CD4-positive, alpha-beta T cell (primary cell): ENCODE measurements at regions not wholly inside any gene's neighbourhood (a gene's known extent, or its start where the extent isn't known, plus 50 kb on each side); places are given as distances from the start of the nearest gene placed in this dataset.

Experiments used
- ATAC-seq: fragments of 200-7000 bp; cut with Tn5 transposase; one replicate; pipeline ENCODE4 v1.10.0; 2022; ENCODE audit warnings: mild to moderate bottlenecking; ENCODE audit not compliant: poor library complexity
- CTCF ChIA-PET: fragments of 350-600 bp; sonication (Branson Sonifier 250); formaldehyde crosslinking; loops from one replicate; lab custom pipeline; 2021; ENCODE audit warnings: antibody characterized with exemption, inconsistent platforms; lab: Charles Lee
- POLR2A ChIA-PET: fragments of 350-600 bp; sonication (Branson Sonifier 250); formaldehyde crosslinking; loops from one replicate; lab custom pipeline; 2021; ENCODE audit warnings: antibody characterized with exemption, inconsistent platforms; lab: Charles Lee
- DNase-seq, 14 experiments: peaks; one replicate each; pipeline ENCODE4 v3.0.0-alpha.2; 2013 to 2020; ENCODE audit warnings: mixed read lengths in 2 of 14
- H3K27ac ChIP-seq, 2 donors: one replicate each; pipeline versions ENCODE4 v1.5.1 to v1.7.0; 2013; ENCODE audit warnings: low read length in 2 of 2, low read depth in 1 of 2, mild to moderate bottlenecking in 1 of 2
- H3K27me3 ChIP-seq, 2 experiments: 1 replicate in 1 of 2; 2 replicates in 1 of 2; pipeline versions ENCODE4 v1.6.1 to v1.7.0; 2013; ENCODE audit warnings: low read length in 2 of 2, control low read depth in 1 of 2, mild to moderate bottlenecking in 1 of 2, moderate library complexity in 1 of 2; ENCODE audit not compliant: insufficient read depth in 2 of 2, control insufficient read depth in 1 of 2
- H3K36me3 ChIP-seq: one replicate; pipeline ENCODE4 v1.6.1; 2013; ENCODE audit warnings: low read length, control low read depth; ENCODE audit not compliant: insufficient read depth
- H3K4me1 ChIP-seq: one replicate; pipeline ENCODE4 v1.6.1; 2013; ENCODE audit warnings: low read length, control low read depth; ENCODE audit not compliant: insufficient read depth
- H3K4me3 ChIP-seq: one replicate; pipeline ENCODE4 v1.5.1; 2013; ENCODE audit warnings: mild to moderate bottlenecking, low read length, moderate library complexity
- H3K9me3 ChIP-seq, 2 experiments: 1 replicate in 1 of 2; 2 replicates in 1 of 2; pipeline versions ENCODE4 v1.6.1 to v1.7.0; 2013; ENCODE audit warnings: low read length in 2 of 2, mild to moderate bottlenecking in 2 of 2, control low read depth in 1 of 2, moderate library complexity in 1 of 2; ENCODE audit not compliant: control insufficient read depth in 1 of 2, insufficient read depth in 1 of 2
- H3K27ac Mint-ChIP-seq: one replicate; pipeline ENCODE4 v1.8.0; 2020; ENCODE audit warnings: mixed read lengths
- H3K27me3 Mint-ChIP-seq: one replicate; pipeline ENCODE4 v1.8.0; 2021; ENCODE audit warnings: mixed read lengths
- H3K36me3 Mint-ChIP-seq: one replicate; pipeline ENCODE4 v1.8.0; 2021; ENCODE audit warnings: low read depth, mixed read lengths
- H3K4me1 Mint-ChIP-seq: one replicate; pipeline ENCODE4 v1.8.0; 2021; ENCODE audit warnings: low read depth, mixed read lengths
- H3K4me3 Mint-ChIP-seq: one replicate; pipeline ENCODE4 v1.8.0; 2020; ENCODE audit warnings: mild to moderate bottlenecking, mixed read lengths
- H3K9me3 Mint-ChIP-seq: one replicate; pipeline ENCODE4 v1.8.0; 2020; ENCODE audit warnings: mixed read lengths
- intact Hi-C, 2 experiments: fragments of 100-400 bp; cut with DNase I in 1 of 2; cut with micrococcal nuclease in 1 of 2; formaldehyde crosslinking; loops; one replicate each; pipeline versions ENCODE4 v1.15.1 to v1.9.0; 2023 to 2025; cut with DNase I, micrococcal nuclease
- TF ChIP-seq, protein P1 (sequence below): fragments of 200-600 bp; IDR thresholded peaks from one replicate; pipeline ENCODE4 v1.8.0; 2022; ENCODE audit warnings: antibody characterized with exemption, mild to moderate bottlenecking

DNA sequence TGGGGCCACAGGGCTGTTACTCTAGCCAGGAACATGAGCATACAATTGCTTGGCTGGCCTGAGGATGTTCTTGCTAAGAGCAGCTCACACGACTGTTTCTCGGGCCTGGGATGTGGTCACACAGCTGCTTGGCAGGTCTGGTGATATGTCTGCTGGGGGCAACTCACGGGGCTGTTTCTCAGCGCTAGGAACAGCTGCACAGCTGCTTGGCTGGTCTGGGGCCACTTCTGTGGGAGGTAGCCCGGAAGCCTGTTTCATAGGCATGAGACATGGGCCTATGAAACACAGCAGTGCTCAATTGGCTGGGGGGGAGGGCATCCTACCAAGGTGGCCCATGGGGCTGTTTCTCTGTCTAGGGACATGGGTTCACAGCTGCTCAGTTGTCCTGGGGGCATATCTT is 73.4 kb upstream of the DDHD1 start:
- H3K4me1 ChIP-seq: no peaks in the 10 kb centered on the region
- POLR2A ChIA-PET: no interaction called here
- TF ChIP-seq, protein P1, sequence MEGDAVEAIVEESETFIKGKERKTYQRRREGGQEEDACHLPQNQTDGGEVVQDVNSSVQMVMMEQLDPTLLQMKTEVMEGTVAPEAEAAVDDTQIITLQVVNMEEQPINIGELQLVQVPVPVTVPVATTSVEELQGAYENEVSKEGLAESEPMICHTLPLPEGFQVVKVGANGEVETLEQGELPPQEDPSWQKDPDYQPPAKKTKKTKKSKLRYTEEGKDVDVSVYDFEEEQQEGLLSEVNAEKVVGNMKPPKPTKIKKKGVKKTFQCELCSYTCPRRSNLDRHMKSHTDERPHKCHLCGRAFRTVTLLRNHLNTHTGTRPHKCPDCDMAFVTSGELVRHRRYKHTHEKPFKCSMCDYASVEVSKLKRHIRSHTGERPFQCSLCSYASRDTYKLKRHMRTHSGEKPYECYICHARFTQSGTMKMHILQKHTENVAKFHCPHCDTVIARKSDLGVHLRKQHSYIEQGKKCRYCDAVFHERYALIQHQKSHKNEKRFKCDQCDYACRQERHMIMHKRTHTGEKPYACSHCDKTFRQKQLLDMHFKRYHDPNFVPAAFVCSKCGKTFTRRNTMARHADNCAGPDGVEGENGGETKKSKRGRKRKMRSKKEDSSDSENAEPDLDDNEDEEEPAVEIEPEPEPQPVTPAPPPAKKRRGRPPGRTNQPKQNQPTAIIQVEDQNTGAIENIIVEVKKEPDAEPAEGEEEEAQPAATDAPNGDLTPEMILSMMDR: no peak
- Mint-ChIP-seq H3K4me1 (peaks cover 8% of the 10 kb centered on the region), H3K27me3 (no peaks in the 10 kb centered on the region), H3K4me3 (no peak overlapping the region), H3K9me3 (peaks cover 9% of the 10 kb centered on the region), H3K27ac (no peak overlapping the region), H3K36me3 (peaks cover 22% of the 10 kb centered on the region)
- intact Hi-C loops: no loop called here
- no peaks in the 10 kb centered on the region for H3K36me3 ChIP-seq
- CTCF ChIA-PET: no interaction called here
- peaks cover 4 to 11% of the 10 kb centered on the region in 2 experiments for H3K9me3 ChIP-seq
- DNase-seq (peak in 1 of 14 experiments; percentile 6), ATAC-seq (no peak)
- H3K27ac ChIP-seq: no peak overlapping the region
- H3K4me3 ChIP-seq: no peak overlapping the region
- no peaks in the 10 kb centered on the region for H3K27me3 ChIP-seq

DNA sequence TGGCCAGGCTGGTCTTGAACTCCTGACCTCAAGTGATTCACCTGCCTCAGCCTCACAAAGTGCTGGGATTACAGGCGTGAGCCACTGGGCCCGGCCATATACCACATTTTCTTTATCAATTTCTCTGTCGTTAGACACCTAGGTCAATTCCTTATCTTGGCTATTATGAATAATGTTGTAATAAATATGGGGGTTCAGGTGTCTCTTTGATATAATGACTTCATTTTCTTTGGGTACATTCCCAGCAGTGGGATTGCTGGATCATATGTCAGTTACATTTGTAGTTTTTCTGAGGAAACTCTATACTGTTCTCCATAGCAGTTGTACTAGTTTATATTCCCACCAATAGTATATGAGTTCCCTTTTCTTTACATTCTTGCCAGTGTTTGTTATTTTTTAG is 67.8 kb upstream of the DDHD1 start:
- Histone ChIP-seq H3K4me1 (peaks cover 10% of the 10 kb centered on the region), H3K27me3 (no peaks in the 10 kb centered on the region), H3K27ac (no peak overlapping the region), H3K9me3 (peaks cover 0 to 4% of the 10 kb centered on the region in 2 experiments), H3K4me3 (no peak overlapping the region), H3K36me3 (no peaks in the 10 kb centered on the region)
- Mint-ChIP-seq H3K27ac (no peak overlapping the region), H3K36me3 (peaks cover 22% of the 10 kb centered on the region), H3K4me3 (no peak overlapping the region), H3K4me1 (peaks cover 19% of the 10 kb centered on the region), H3K27me3 (no peaks in the 10 kb centered on the region), H3K9me3 (peaks cover 8% of the 10 kb centered on the region)
- POLR2A ChIA-PET: interaction anchor here (1.0 kb wide), 1 partner anchor 68 kb away, joined by 3 read pairs; the partner anchor contains the start of gene DDHD1
- ATAC-seq: no peak
- intact Hi-C loops: no loop called here
- TF ChIP-seq, protein P1: no peak
- CTCF ChIA-PET: no interaction called here
- no peak for DNase-seq

DNA sequence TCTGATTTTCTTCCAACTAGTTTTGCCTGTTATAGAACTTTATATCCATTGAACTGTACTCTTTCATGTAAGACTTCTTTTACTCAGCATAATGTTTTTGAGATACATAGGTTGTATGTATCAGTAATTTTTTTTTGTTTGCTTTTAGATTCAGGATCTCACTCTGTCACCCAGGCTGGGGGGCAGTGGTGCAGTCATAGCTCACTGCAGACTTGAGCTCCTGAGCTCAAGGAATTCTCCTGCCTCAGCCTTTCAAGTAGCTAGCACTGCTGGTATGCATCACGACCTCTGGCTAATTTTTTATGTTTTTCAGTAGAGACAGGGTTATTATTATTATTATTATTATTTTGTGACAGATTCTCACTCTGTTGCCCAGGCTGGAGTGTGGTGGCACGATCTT is 65.0 kb upstream of the DDHD1 start:
- ChIA-PET CTCF (interaction anchor here (0.8 to 1.7 kb wide), 4 partner anchors 11 to 163 kb away, joined by 3 to 10 read pairs (median 3); partner anchors contain the start of gene DDHD1), POLR2A (interaction anchor here (2.2 to 2.5 kb wide), 2 partner anchors 66 to 109 kb away, joined by 10 to 36 read pairs; partner anchors contain the start of gene DDHD1)
- peak overlapping the region; percentile 94 for H3K4me3 Mint-ChIP-seq
- TF ChIP-seq, protein P1: no peak
- H3K4me1 Mint-ChIP-seq: peaks cover 19% of the 10 kb centered on the region
- H3K4me3 ChIP-seq: peak overlapping the region; percentile 58
- peak overlapping the region; percentile 51 for H3K27ac Mint-ChIP-seq
- H3K9me3 ChIP-seq: no peaks in the 10 kb centered on the region
- H3K4me1 ChIP-seq: peaks cover 10% of the 10 kb centered on the region
- no peak overlapping the region for H3K27ac ChIP-seq
- H3K27me3 ChIP-seq: no peaks in the 10 kb centered on the region
- ATAC-seq: no peak
- peaks cover 4% of the 10 kb centered on the region for H3K36me3 Mint-ChIP-seq
- H3K9me3 Mint-ChIP-seq: peaks cover 2% of the 10 kb centered on the region
- no peaks in the 10 kb centered on the region for H3K36me3 ChIP-seq
- intact Hi-C loops: loop anchor here in 1 of 2 experiments (5.0 kb wide), 1 partner anchor 66 kb away; the partner anchor contains the start of gene DDHD1
- no peaks in the 10 kb centered on the region for H3K27me3 Mint-ChIP-seq
- DNase-seq: no peak
